Activated B cell treated with CpG ODN at 0.5 μM for 24 hours (primary cell): ENCODE measurements at regions not wholly inside any gene's neighbourhood (a gene's known extent, or its start where the extent isn't known, plus 50 kb on each side); places are given as distances from the start of the nearest gene placed in this dataset.

ENCODE experiments used
- ATAC-seq: fragments of 200-7000 bp; cut with Tn5 transposase; one replicate; pipeline ENCODE4 v1.10.0; 2021; ENCODE audit warnings: low read depth, mild to moderate bottlenecking, moderate library complexity
- CTCF ChIA-PET: fragments of 350-600 bp; sonication (Branson Sonifier 250); formaldehyde crosslinking; loops from one replicate; lab custom pipeline; 2021; ENCODE audit warnings: antibody characterized with exemption; lab: Charles Lee
- POLR2A ChIA-PET: fragments of 350-600 bp; sonication (Branson Sonifier 250); formaldehyde crosslinking; loops from one replicate; lab custom pipeline; 2021; ENCODE audit warnings: antibody characterized with exemption; lab: Charles Lee
- DNase-seq: peaks from one replicate; pipeline ENCODE4 v3.0.0; 2022
- H3K27ac Mint-ChIP-seq: one replicate; pipeline ENCODE4 v1.8.0; 2020; ENCODE audit warnings: mixed read lengths
- H3K27me3 Mint-ChIP-seq: one replicate; pipeline ENCODE4 v1.8.0; 2021; ENCODE audit warnings: mixed read lengths
- H3K36me3 Mint-ChIP-seq: one replicate; pipeline ENCODE4 v1.8.0; 2021; ENCODE audit warnings: low read depth, mixed read lengths
- H3K4me1 Mint-ChIP-seq: one replicate; pipeline ENCODE4 v1.8.0; 2021; ENCODE audit warnings: mixed read lengths
- H3K4me3 Mint-ChIP-seq: one replicate; pipeline ENCODE4 v1.8.0; 2020; ENCODE audit warnings: mild to moderate bottlenecking, mixed read lengths
- H3K9me3 Mint-ChIP-seq: one replicate; pipeline ENCODE4 v1.8.0; 2020; ENCODE audit warnings: mixed read lengths
- intact Hi-C: fragments of 100-400 bp; cut with micrococcal nuclease; formaldehyde crosslinking; loops from one replicate; pipeline ENCODE4 v1.15.1; 2024
- TF ChIP-seq, protein P1 (sequence below): fragments of 200-600 bp; IDR thresholded peaks from one replicate; pipeline ENCODE4 v1.8.0; 2022; ENCODE audit warnings: antibody characterized with exemption, mild to moderate bottlenecking

DNA sequence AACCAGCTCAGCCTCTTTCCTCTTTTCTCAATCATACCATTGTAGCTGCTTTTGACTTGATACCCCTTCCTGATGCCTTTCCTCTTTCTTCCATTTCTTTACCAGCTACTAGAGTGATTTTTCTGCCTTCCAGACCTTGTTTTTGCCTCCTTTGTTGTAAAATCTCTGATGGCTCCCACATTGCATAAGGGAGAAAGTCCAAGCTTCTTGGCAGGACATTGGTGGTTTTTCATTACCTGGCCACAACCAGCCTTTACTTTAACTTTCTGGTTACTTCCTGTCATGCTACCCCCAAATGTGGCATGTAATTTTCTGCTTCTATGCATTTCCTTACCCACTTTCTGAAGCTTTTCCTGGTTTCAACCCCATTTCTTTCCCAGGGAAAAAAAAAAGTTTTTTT lies 452.5 kb downstream of the TMEM38B start:
- DNase-seq (no peak), ATAC-seq (no peak)
- Mint-ChIP-seq H3K36me3 (no peaks in the 10 kb centered on the region), H3K4me3 (no peak overlapping the region), H3K27ac (no peak overlapping the region), H3K9me3 (no peaks in the 10 kb centered on the region), H3K27me3 (no peaks in the 10 kb centered on the region), H3K4me1 (no peaks in the 10 kb centered on the region)
- TF ChIP-seq, protein P1, sequence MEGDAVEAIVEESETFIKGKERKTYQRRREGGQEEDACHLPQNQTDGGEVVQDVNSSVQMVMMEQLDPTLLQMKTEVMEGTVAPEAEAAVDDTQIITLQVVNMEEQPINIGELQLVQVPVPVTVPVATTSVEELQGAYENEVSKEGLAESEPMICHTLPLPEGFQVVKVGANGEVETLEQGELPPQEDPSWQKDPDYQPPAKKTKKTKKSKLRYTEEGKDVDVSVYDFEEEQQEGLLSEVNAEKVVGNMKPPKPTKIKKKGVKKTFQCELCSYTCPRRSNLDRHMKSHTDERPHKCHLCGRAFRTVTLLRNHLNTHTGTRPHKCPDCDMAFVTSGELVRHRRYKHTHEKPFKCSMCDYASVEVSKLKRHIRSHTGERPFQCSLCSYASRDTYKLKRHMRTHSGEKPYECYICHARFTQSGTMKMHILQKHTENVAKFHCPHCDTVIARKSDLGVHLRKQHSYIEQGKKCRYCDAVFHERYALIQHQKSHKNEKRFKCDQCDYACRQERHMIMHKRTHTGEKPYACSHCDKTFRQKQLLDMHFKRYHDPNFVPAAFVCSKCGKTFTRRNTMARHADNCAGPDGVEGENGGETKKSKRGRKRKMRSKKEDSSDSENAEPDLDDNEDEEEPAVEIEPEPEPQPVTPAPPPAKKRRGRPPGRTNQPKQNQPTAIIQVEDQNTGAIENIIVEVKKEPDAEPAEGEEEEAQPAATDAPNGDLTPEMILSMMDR: no peak
- POLR2A ChIA-PET: no interaction called here
- CTCF ChIA-PET: no interaction called here
- intact Hi-C loops: no loop called here

DNA sequence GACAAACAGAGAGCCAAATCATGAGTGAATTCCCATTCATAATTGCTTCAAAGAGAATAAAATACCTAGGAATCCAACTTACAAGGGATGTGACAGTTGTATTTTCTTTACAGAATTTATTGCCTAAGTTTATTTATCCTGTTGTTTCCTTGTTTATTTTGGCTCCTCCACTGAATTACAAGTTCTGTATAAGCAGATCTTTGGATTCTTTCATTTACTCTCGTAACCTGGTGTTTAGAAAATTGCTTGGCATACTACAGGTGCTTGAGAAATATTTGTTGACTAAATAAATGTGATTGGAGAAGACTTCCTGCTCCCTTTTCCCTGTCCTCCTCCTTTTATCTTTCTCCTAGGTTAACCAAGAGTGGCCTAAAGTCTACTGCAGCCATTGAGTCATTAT lies 455.6 kb downstream of the TMEM38B start:
- POLR2A ChIA-PET: no interaction called here

DNA sequence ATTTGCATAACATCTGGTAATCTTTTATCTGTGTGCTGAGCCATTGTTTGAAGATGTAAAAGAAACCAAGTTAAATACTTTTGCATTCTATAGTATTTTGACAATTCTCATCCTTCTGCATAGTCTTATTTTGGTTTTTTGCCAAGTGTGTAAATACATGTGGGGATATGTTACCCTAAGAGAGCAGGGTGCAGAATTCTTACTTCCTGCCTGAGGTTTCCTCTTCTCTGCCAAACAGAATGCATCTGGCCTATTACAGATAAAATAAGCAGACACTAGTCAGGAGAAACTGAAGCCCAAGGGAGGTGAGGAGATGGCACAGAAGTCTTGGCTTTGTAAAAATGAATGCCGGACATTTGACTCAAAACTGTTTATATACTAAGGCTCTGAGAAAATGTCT lies 462.1 kb downstream of the TMEM38B start:
- intact Hi-C loops: no loop called here
- no peak overlapping the region for H3K4me3 Mint-ChIP-seq
- ATAC-seq: no peak
- H3K4me1 Mint-ChIP-seq: no peaks in the 10 kb centered on the region
- no peaks in the 10 kb centered on the region for H3K36me3 Mint-ChIP-seq
- ChIA-PET CTCF (no interaction called here), POLR2A (no interaction called here)
- no peak for DNase-seq
- H3K27me3 Mint-ChIP-seq: no peaks in the 10 kb centered on the region
- no peaks in the 10 kb centered on the region for H3K9me3 Mint-ChIP-seq
- TF ChIP-seq, protein P1: no peak
- no peak overlapping the region for H3K27ac Mint-ChIP-seq

More for the DNA sequence above, 455.6 kb downstream of the TMEM38B start:
- no peaks in the 10 kb centered on the region for H3K9me3 Mint-ChIP-seq
- H3K4me3 Mint-ChIP-seq: no peak overlapping the region
- H3K36me3 Mint-ChIP-seq: no peaks in the 10 kb centered on the region
- H3K27ac Mint-ChIP-seq: no peak overlapping the region
- intact Hi-C loops: no loop called here
- no peak for ATAC-seq
- no peak for DNase-seq
- CTCF ChIA-PET: no interaction called here
- H3K27me3 Mint-ChIP-seq: no peaks in the 10 kb centered on the region
- H3K4me1 Mint-ChIP-seq: no peaks in the 10 kb centered on the region
- TF ChIP-seq, protein P1: no peak

DNA sequence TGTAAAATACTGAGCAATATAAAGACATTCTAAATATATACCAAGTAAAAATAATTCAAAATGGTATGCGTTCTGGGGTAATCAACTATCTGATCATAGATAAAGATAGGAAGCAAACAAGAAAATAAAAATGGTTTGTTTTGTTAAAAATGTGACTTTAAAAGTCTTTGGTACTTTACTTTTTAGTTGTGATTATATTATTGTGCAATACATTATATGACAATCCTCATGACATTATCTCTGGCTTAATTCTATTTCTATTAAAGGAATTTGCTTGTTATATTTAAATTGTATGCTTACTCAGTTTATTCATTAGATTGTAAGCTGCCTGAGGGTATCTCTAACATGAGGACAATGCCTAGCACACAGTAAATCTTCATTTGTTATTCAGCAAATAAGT lies 477.9 kb downstream of the TMEM38B start:
- Mint-ChIP-seq H3K27me3 (no peaks in the 10 kb centered on the region), H3K9me3 (peaks cover 11% of the 10 kb centered on the region), H3K36me3 (no peaks in the 10 kb centered on the region), H3K4me1 (no peaks in the 10 kb centered on the region), H3K27ac (no peak overlapping the region), H3K4me3 (no peak overlapping the region)
- intact Hi-C loops: no loop called here
- ChIA-PET POLR2A (no interaction called here), CTCF (no interaction called here)
- TF ChIP-seq, protein P1: no peak
- DNase-seq (no peak), ATAC-seq (no peak)

DNA sequence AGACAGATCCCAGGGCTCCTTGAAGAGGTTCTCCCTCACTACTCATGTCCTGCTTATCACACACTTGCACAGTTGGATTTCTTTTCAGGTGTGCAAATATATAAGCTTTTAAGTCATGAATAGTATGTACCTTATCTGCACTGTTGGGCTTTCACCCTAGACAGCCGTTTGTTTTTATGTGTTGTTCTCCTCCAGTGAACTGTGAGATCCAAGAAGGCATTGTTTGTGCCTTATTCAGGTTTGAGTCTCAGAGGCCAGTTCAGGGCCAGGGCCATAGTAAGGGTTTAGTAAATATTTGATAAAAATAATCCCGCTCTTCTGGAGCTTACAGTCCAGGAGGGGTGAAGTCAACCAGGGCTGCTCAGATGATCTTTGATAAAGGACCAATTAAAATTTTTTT lies 480.0 kb downstream of the TMEM38B start:
- DNase-seq: no peak
- CTCF ChIA-PET: no interaction called here

More for the DNA sequence above, 480.0 kb downstream of the TMEM38B start:
- Mint-ChIP-seq H3K36me3 (no peaks in the 10 kb centered on the region), H3K27ac (no peak overlapping the region), H3K9me3 (peaks cover 11% of the 10 kb centered on the region), H3K4me3 (no peak overlapping the region), H3K4me1 (no peaks in the 10 kb centered on the region), H3K27me3 (no peaks in the 10 kb centered on the region)
- TF ChIP-seq, protein P1: no peak
- intact Hi-C loops: no loop called here
- POLR2A ChIA-PET: no interaction called here
- no peak for ATAC-seq
